ENCODE measurements at regions not wholly inside any gene's neighbourhood (a gene's known extent, or its start where the extent isn't known, plus 50 kb on each side); places are given as distances from the start of the nearest gene placed in this dataset.
"Not testable (repeated sequence)": the region's sequence is repeated elsewhere in the genome, so short reads cannot be mapped to it uniquely, and the experiment has no call there.

GRCh38 chr6:16999491-17000436 lies 102.1 kb upstream of the STMND1 start:
- TF ChIP-seq ZFX (IDR thresholded peaks at IDR 0.05) (no peak), CTCF (conservative IDR thresholded peaks at IDR 0.05) (no peak)
- H3K27ac ChIP-seq, result no peak overlapping the region; the same call in none of the 2 replicates

GRCh38 chr6:16998461-16998860 lies 103.4 kb upstream of the STMND1 start:
- H3K27ac ChIP-seq, result no peak overlapping the region; the same call in 1 of the 2 replicates
- no peak for TF ChIP-seq ZFX (IDR thresholded peaks at IDR 0.05)
- no peak for TF ChIP-seq CTCF (conservative IDR thresholded peaks at IDR 0.05)

GRCh38 chr6:16995511-16996250 lies 106.2 kb upstream of the STMND1 start:
- no peak for TF ChIP-seq CTCF (conservative IDR thresholded peaks at IDR 0.05)
- no peak overlapping the region for H3K27ac ChIP-seq

GRCh38 chr6:16993396-16993795 lies 108.5 kb upstream of the STMND1 start:
- H3K27ac ChIP-seq, result no peak overlapping the region
- no peak for TF ChIP-seq ZFX (IDR thresholded peaks at IDR 0.05)
- no peak for TF ChIP-seq CTCF (conservative IDR thresholded peaks at IDR 0.05)

GRCh38 chr6:16991981-16992629 lies 109.7 kb upstream of the STMND1 start:
- no peak overlapping the region for H3K27ac ChIP-seq
- no peak for TF ChIP-seq CTCF (conservative IDR thresholded peaks at IDR 0.05)
- no peak for TF ChIP-seq ZFX (IDR thresholded peaks at IDR 0.05)

- not testable (repeated sequence) for H3K27ac ChIP-seq
Measured at GRCh38 chr6:16989976-16990375, 111.9 kb upstream of the STMND1 start.

- TF ChIP-seq ZFX (IDR thresholded peaks at IDR 0.05) (no peak), CTCF (conservative IDR thresholded peaks at IDR 0.05) (no peak)
Measured at GRCh38 chr6:16989382-16989781, 112.5 kb upstream of the STMND1 start.

More at GRCh38 chr6:16989382-16989781, 112.5 kb upstream of the STMND1 start:
- no peak overlapping the region for H3K27ac ChIP-seq
